ENCODE measurements at regions not wholly inside any gene's neighbourhood (a gene's known extent, or its start where the extent isn't known, plus 50 kb on each side); places are given as distances from the start of the nearest gene placed in this dataset.

DNA sequence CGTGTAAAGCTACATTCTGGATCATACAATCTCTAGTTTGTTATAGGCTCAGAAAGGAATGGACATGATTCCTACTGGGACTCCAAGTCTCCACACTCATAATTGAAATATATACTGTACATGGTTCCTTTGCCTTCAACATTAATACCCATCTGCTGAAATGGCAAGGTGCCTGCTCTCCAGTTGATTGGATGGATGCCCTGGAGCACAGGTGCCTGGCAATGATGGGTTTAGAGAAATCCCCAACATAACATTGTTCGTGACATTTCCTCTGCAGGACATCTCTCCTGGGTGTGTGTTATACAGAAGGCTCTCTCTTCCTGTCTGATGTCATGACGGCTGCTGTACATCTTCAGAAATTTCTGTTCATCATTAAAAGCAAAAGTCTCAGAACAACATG is 449.7 kb upstream of the CWC22 start (continued):
- TF ChIP-seq, protein P1, sequence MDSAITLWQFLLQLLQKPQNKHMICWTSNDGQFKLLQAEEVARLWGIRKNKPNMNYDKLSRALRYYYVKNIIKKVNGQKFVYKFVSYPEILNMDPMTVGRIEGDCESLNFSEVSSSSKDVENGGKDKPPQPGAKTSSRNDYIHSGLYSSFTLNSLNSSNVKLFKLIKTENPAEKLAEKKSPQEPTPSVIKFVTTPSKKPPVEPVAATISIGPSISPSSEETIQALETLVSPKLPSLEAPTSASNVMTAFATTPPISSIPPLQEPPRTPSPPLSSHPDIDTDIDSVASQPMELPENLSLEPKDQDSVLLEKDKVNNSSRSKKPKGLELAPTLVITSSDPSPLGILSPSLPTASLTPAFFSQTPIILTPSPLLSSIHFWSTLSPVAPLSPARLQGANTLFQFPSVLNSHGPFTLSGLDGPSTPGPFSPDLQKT (IDR thresholded peaks at IDR 0.05; ENCODE audit: borderline replicate concordance, low read depth, low read length) = no peak
- no peak for TF ChIP-seq TRIM28 (IDR thresholded peaks at IDR 0.05; ENCODE audit: borderline replicate concordance, low read length)
- TF ChIP-seq ZNF37A (tag by site-specific recombination; IDR thresholded peaks at IDR 0.05) = no peak
- no peak for TF ChIP-seq ZNF133 (tag by site-specific recombination; IDR thresholded peaks at IDR 0.05)
- TF ChIP-seq KLF1 (tag by site-specific recombination; IDR thresholded peaks at IDR 0.05) = no peak

DNA sequence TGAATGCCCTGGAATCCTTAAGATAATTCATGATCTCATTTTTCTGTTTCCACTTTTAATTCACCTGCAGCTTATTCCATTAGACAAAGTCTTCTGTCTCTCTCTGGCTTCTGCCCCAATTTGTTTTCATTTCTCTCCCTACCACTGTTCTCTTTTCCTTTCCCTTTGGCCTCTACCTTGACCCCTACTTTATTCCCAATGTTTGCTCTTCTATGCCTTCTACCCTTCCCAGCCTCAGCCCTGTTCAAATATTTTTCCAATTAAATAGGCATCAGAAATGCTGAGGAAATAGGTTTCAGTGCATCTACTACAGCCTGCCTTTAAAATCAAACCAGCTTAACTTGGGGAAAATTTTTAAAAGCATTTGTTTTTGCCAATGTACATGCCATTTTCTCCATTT is 443.7 kb upstream of the CWC22 start:
- H3K4me3 ChIP-seq (ENCODE audit: low read depth, low read length) = no peak overlapping the region

DNA sequence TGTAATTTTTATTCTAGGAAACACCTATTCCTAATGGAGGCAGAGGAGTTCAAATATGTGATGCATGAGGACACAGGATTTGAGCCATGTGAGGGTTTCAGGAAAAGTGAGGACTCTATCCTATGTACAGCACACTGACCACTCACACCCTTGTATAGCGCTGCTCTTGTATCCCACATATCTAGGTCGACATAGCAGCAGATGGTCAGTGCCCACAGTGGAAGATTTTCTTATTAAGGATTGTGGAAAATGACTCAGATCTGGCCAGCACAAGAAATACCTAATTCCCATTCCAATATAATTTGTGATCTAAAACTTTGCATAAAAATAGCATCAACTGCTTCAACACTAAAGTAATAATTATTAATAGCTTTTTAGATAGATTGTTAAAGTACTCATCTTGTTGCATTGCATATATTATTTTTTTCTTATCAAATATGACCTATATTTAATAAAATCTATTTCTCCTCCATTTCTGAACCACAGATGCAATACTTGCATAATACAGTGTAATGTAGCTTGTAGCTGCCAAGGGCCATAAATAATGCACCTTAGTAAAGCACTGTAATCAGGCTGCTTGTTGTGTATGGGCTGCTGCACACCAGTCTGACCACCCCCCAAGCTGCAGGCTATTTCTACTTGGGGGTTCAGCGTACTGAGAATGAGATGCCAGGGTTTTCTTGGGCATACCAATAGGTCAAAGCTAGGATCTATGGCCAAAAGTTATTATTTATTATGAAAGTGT is 442.2 kb upstream of the CWC22 start:
- no peak overlapping the region for H3K27ac ChIP-seq (ENCODE audit: extremely low read depth, low read depth, low read length)
- no peak for TF ChIP-seq ZNF747 (tag by site-specific recombination; IDR thresholded peaks at IDR 0.05)
- TF ChIP-seq GLI4 (tag by site-specific recombination; IDR thresholded peaks at IDR 0.05) = no peak
- no peak for TF ChIP-seq ZNF549 (tag by site-specific recombination; IDR thresholded peaks at IDR 0.05)
- no peak for TF ChIP-seq ZNF302 (tag by site-specific recombination; IDR thresholded peaks at IDR 0.05; ENCODE audit: low read depth)
- TF ChIP-seq ZNF521 (tag by site-specific recombination; IDR thresholded peaks at IDR 0.05) = no peak
- TF ChIP-seq ZNF548 (tag by site-specific recombination; IDR thresholded peaks at IDR 0.05) = no peak
- TF ChIP-seq ZNF366 (tag by site-specific recombination; conservative IDR thresholded peaks at IDR 0.05) = no peak
- TF ChIP-seq BCL11B (tag by site-specific recombination; IDR thresholded peaks at IDR 0.05; ENCODE audit: low read depth) = no peak
- TF ChIP-seq, protein P2, sequence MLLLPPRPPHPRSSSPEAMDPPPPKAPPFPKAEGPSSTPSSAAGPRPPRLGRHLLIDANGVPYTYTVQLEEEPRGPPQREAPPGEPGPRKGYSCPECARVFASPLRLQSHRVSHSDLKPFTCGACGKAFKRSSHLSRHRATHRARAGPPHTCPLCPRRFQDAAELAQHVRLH (tag by site-specific recombination; IDR thresholded peaks at IDR 0.05) = no peak
- TF ChIP-seq SALL2 (tag by site-specific recombination; IDR thresholded peaks at IDR 0.05; ENCODE audit: borderline replicate concordance) = no peak
- TF ChIP-seq, protein P3, sequence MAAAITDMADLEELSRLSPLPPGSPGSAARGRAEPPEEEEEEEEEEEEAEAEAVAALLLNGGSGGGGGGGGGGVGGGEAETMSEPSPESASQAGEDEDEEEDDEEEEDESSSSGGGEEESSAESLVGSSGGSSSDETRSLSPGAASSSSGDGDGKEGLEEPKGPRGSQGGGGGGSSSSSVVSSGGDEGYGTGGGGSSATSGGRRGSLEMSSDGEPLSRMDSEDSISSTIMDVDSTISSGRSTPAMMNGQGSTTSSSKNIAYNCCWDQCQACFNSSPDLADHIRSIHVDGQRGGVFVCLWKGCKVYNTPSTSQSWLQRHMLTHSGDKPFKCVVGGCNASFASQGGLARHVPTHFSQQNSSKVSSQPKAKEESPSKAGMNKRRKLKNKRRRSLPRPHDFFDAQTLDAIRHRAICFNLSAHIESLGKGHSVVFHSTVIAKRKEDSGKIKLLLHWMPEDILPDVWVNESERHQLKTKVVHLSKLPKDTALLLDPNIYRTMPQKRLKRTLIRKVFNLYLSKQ (tag by site-specific recombination; IDR thresholded peaks at IDR 0.05; ENCODE audit: borderline replicate concordance) = no peak
- TF ChIP-seq ZNF544 (tag by site-specific recombination; IDR thresholded peaks at IDR 0.05) = no peak
- no peak for TF ChIP-seq ZNF792 (tag by site-specific recombination; IDR thresholded peaks at IDR 0.05)
- no peaks in the 10 kb centered on the region for H3K36me3 ChIP-seq (ENCODE audit: control insufficient read depth in 2 of 2, insufficient read depth in 1 of 2, low read length in 2 of 2)
- H3K9me3 ChIP-seq (ENCODE audit: control insufficient read depth, insufficient read depth, low read depth, low read length) = no peaks in the 10 kb centered on the region
- CTCF ChIA-PET = interaction anchor here (0.7 kb wide), 2 partner anchors 22 to 1274 kb away, joined by 3 read pairs; no protein-coding TSS in a partner anchor
- POLR2A ChIA-PET = no interaction called here
- H3K4me1 ChIP-seq (ENCODE audit: control insufficient read depth, insufficient read depth, low read length) = no peaks in the 10 kb centered on the region
- H3K4me3 ChIP-seq (ENCODE audit: low read depth, low read length) = no peak overlapping the region

More for the DNA sequence above, 443.7 kb upstream of the CWC22 start:
- Histone ChIP-seq H3K36me3 (ENCODE audit: control insufficient read depth in 2 of 2, insufficient read depth in 1 of 2, low read length in 2 of 2) (no peaks in the 10 kb centered on the region), H3K27ac (ENCODE audit: extremely low read depth, low read depth, low read length) (no peak overlapping the region), H3K9me3 (ENCODE audit: control insufficient read depth, insufficient read depth, low read depth, low read length) (no peaks in the 10 kb centered on the region), H3K4me1 (ENCODE audit: control insufficient read depth, insufficient read depth, low read length) (no peaks in the 10 kb centered on the region)
- ChIA-PET CTCF (no interaction called here), POLR2A (no interaction called here)
- no peak for TF ChIP-seq ZFP37 (tag by site-specific recombination; IDR thresholded peaks at IDR 0.05)
